NCI-H1105 treated with DMSO at 0.1 percent for 48 hours (cell line): ENCODE measurements at regions not wholly inside any gene's neighbourhood (a gene's known extent, or its start where the extent isn't known, plus 50 kb on each side); places are given as distances from the start of the nearest gene placed in this dataset.
"Not testable (repeated sequence)": the region's sequence is repeated elsewhere in the genome, so short reads cannot be mapped to it uniquely, and the experiment has no call there.

Experiments
- DNase-seq: peaks from one replicate; lab custom pipeline; 2025; lab: John Stamatoyannopoulos, UW

DNA sequence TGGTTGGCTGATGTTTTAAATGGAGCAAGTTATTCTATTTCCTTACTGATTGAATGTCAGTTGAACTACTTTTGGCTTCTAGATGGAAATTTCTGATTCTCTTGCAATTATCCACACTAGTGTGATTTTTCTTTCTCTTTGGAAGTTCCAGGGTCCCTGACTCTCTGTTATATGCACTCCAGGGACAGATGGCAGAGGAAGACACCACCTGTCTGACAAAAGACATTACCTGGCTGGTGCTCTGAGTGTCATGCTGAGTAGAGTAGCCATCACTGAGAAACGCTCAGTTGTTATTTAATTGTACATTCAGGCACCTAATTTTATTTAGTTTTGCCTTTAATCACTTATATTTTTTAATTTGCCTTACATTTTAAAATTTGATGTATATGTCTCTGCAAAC lies 105.4 kb upstream of the TLL1 start:
- no peak for DNase-seq

DNA sequence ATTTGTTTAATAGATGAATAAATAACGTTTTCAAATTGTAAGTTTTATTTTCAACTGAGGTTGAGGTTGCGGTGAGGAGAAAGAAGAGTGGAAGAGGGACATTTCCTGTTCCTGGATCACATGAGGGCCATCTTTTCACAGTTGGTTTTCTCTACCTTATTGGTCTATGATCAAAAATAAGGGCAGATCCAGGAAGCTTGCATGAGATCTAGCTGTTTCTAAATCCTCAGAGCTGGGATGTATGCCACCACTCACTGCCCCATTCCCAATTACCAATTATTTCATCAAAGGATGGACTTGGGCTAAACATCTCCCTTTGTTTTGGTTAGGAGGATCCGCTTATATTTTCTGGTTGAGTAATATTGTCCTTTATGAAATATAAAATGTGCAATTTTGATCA lies 104.8 kb upstream of the TLL1 start:
- DNase-seq, result no peak

DNA sequence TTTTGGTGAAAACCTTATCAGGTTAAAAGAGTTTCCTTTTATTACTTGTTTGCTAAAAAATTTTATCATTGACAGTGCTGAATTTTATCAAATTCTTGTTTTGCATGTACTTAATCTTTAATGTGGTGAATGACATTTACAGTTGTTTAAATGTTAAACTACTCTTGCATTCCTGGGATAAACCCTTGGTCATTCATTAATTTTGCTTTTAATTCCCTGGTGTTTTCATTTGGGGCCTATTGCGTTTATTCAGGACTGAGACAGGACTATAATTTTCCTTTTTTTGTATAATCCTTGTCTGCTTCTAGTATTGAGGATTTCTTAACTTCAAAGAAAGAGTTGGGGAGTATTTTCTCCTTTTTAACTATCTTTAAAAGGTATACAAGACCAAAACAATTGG lies 98.7 kb upstream of the TLL1 start:
- no peak for DNase-seq

DNA sequence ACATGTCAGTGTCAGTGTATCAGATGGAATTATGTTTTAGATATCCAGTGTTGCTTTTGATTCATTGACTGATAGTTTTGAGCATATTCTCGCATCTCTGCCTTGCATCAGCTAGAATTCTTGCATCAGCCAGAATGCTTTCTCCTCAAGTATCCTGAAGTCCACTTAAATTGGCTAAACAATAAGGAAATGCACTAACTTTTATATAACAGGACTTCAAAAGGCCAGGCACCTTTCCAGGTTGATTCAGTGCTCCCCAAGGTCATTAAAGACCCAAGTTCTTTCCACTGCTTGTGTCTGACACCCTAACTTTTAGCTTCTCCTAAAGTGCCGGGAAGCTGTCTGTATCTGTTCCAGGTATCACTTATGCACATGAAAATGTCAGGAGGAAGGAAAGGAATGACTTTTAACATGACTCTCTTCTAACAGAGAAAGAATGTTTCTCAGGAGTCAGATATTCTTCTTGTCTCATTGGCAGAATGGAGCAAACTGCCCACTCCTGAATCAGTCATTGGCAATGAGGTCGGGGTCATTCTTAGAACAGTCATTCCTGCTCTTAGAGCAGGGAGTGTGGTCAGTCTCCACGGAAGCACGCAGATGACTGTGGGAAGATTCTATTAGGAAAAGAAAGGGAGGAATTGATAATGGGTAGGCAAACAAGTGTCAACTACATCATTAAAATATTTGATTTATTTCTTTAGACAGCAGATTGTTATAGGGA lies 92.9 kb upstream of the TLL1 start:
- DNase-seq, result no peak

DNA sequence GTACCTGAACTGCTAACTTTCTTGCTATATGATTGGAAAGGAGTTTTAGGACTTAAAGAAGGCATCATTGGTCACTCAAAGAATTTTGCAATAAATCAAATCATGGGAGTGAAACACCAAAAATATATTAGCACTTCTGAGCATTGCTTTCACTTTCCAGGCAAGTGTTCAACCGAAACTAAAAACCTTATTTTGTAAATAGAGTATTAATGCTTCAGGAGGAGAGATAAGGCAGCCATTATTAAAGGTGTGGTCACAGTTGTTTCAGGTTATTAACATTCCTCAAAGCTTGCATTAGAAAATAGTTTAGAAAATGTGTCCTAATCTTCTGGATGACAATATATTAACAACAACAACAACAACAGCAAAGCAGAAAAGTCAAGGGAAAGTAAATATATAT lies 92.3 kb upstream of the TLL1 start:
- no peak for DNase-seq

DNA sequence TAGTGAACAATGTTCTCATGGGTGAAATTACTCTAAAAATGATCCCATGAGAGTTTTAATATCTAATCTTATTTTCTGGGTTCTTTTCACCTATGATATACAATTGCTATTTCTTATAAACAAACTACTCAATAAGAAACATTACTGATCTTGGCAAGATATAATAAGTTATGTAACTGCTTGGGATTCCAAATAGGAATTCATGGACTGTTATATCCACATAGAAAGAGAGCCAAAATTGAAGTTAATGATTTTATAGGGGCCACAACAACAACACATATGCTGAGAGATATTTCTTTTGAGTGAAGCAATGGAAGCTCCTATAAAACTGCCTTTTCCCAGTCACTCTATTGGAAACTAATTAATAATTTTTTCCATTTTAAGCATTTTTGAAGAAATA lies 90.4 kb upstream of the TLL1 start:
- DNase-seq, result no peak

DNA sequence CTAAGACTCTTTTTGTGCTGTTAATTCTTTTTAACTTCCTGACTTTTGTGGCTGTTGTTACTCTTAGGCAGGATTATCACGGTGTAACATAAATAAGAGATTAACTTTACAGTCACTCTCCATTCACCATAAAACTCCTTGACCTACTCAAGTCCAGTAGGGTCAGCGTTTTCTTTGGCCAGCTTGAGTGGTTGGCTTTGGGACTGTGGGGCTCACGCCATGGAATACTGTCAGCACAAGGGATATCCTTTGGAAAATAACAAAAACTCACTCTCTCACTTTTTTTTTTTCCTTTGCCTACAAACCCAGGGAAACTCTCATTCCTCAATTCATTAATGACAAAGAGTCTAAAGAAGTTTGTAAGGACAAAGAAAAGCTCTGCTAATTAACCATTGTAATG lies 89.4 kb upstream of the TLL1 start:
- no peak for DNase-seq

DNA sequence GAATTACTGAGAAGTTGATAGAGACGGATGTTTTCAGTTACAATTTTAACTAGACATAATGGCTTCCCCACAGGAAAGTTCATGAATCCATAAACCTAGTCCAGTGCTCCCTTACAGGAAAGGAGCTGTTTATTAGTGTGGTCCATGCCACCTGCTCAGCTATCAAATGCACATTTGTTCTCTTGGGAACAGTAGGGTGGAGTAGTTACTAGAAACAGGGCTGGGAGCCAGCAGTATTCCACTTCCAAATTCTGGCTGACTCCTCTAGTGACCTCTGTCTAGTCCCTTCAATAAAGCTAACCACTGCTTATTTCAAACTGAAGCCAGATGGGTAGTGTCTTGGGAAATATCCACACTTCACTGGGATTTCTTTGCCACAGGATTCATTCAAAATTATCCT lies 88.4 kb upstream of the TLL1 start:
- DNase-seq, result peak; percentile 66

DNA sequence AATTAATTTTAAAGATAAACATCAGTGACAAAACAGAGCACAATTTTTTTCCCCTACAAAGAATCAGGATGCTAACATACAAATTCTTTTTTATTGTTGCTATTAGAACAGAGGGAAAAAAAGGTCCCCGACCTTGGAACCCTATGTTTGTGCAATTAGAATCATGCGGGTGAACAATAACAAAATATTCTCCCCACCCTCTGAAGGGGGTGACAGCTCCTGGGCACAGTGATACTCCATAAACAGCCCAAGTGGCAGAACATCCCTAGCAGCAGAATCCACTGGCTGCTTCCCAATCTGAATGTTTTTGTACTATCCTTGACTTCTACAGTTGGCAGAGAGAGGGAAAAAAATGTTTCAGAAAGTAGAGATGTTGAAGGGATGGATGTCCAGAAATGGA lies 87.7 kb upstream of the TLL1 start:
- no peak for DNase-seq

DNA sequence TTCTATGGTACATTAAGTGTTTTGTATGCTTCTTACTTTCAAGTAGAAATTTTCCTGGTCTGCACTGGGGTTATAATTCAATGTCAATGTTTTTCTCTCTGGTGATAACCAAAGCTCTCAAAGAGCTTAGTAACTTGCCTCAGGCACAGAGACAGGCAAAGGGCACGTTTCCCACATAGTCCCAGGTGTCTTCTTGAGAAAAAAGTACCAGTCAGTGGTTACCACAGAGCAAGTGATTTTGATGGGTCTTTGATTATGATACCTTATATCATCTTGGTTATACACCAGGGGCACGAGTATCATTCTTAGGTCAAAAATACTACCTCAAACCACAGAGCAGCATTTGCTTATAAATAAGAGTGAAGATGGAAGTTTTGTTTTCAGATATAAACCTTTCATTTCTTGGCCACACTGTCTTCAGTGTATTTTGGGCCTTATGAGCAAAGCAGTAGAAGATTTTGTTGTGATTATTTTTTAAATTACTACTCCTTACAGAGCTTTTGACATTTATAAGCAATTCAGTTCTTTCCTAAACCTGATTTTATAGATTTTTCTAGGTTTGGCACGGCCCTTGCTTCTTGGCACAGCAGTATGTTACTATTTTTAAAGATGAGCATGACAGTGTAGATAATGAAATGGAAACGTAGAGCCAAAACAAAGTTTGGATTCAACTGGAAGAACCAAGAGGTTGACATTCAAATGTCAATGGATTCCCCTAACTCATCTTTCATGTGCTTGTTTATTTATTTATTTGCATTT lies 85.3 kb upstream of the TLL1 start:
- DNase-seq, result peak; percentile 4

DNA sequence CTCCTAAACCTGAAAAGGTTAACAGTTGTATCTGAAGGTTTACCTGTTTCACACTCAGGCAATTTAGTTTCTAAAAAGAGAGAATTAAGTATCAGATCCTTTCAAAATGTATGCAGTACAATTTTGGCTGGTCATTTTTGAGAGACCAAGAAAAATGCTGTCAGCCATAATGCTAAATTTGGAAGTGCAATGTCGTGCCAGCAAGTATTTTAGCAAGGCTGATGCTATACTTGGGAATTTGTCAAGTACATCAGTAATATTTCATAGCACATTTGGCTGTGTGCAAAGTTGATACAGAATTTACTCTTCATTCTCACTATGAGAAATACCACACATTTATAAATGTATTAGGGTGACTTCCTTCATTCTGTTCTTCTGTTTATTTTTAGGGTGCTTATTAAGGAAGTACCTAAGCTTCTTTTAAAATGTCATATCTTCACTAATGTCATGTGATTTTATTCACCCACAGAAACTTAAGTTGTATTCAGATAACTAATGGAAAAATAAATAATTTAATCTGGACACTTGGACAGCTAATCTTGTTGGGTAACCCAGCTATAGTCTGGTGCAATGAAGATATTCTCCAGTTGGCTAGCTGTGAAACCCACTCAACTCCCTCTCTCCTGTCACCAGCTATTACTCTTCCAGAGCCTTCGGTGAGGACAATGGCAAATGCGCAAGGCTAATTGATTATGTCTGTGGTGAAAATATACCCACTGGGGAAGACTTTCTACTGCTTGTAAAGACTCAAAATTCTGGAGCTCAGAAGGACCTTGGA lies 84.2 kb upstream of the TLL1 start:
- DNase-seq, result no peak

DNA sequence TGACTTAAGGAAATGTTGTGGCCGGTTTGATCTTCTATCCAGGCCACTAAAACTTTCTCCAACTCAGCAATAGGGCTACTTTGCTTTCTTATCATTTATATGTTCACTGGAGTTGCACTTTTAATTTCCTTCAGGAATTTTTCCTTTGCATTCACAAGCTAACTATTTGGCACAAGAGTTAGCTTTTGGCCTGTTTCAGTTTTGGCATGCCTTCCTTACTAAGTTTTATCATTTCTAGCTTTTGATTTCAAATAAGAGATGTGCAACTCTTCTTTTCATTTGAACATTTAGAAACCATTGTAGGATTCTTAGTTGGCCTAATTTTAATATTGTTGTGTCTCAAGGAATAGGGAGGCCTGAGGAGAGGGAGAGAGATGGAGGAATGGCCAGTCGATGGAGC lies 79.8 kb upstream of the TLL1 start:
- DNase-seq, result no peak

DNA sequence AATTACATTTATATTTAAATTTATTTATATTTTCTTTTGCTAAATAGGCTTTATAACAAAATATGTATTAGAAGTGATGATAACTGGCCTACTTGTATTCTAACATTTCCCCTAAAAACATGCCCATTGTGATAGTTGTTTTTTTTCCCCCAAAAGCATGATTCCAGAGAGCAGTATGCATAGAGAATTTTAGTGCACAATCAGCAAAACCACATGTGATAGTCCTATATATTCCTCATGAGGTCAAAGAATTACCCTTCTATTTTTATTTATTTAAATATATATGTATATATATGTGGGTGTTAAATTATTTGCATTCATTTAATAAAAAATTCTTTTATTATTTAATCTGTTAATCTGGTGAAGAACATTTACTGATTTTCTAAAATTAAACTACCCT lies 78.2 kb upstream of the TLL1 start:
- no peak for DNase-seq

DNA sequence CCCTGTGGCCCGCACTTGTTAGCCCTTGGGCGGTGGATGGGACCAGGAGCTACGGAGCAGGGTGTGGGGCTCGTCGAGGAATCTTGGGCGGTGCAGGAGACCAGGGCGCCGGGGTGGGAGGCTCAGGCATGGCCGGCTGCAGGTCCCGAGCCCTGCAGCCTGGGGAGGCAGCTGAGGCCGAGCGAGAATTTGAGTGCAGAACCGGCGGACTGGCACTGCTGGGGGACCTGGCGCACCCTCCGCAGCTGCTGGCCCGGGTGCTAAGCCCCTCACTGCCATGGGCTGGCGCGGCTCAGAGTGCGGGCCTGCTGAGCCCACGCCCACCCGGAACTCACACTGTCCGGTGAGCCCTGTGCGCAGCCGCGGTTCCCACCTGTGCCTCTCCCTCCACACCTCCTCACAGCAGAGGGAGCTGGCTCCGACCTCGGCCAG lies 73.6 kb upstream of the TLL1 start:
- no peak for DNase-seq

DNA sequence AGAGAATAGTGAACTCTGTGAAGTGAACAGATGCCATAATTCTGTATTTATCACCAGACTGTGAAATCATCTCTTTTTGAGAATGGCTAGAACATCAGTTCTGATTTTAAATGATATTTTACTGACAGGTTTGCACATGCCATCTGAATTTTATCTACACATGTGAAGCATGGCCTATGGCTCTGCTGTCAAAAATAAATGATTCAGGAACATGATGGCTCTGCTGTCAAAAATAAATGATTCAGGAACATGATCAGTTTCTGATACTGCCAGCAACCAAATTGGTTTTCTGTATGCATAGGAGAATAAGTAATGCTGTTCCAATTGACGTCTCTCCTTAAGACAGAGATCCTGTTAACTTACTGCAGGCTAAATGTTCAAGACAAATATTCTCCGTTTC lies 70.6 kb upstream of the TLL1 start:
- no peak for DNase-seq

DNA sequence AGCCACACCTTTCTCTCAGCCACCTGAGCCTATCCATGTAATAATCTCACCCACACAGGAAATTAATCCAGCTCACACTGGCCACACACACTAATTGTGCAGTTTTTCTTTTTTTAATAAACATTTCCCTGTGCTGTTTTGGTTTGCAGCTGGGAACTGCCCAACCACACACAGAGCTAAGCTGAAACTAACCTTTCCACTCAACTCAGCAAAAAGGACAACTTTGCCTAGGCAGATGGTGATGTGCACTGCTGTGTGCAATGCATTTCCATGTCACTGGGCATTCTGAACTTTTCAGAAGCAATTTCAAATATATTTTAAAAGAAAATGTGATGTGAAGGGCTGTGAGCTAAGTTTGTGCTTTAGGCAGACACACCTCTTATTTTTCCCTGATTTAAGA lies 70.0 kb upstream of the TLL1 start:
- DNase-seq, result no peak

DNA sequence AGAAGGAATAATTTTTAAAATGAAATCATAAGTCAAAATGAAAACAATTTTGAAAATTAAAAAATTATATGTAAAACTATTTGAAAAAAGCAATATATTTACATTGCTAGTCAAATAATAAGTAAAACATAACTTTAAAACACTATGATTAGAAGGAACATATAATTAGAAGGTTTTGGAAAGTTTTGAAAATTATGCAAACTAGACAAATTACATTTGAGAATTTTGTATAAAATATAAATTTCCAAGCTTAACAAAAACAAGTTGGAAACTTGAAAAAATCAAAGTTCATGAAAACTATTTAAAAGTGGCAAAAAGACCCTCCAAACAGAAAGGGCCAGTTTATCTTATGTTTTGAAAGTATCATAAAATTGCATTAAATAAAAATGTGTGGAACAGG lies 67.6 kb upstream of the TLL1 start:
- no peak for DNase-seq

DNA sequence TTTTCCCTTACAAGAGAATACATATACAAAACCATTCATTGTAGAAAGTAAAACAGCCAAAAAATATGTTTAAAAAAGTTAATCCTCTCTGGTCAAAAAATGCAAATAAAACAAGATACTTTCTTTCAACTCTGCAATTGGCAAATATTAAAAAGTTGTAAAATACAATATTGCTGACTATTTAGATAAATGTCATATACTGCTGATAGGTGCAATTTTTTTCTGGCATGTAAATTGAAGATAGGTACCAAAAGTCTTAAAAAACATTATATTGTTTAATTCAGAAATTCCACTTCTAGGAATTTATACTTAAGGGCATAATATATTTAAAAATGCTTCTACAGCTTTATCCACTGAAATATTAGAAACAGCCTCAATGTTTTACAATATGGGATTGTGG lies 66.4 kb upstream of the TLL1 start:
- no peak for DNase-seq

DNA sequence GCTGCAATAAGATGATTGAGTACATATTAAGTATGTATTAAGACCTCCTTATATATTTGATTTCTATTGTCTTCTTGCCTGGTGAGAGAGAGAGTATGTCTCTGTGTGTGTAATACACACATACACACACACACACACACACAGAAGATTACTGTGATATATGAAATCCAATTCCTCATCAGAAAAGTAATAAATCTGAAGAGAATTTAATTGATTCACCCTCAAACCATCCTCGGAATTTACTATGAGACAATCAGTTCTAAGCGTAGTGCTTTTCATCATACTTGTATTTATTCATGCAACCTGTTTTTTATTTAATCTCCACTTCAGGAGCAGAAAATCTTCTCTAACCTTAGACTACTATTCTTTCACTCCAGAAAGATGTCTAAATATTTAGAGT lies 62.3 kb upstream of the TLL1 start:
- DNase-seq, result no peak

DNA sequence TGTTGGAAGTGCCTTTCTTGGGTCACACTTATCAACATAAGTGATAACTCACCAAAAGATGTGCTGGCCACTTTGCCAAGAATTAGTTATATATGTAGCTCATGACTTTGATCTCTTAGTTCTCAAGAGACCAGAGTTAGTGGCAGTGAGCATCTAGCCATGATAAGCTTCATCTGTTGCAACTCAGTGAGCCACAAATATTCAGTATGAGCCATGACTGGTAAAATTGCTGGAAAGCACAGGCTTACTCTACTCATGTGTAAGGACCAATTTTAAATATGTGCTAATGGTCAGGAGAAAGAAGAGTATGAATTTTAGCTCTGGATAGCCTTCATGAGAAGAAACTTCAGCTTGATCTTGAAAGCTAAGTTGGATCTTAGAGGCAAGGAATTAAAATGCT lies 59.4 kb upstream of the TLL1 start:
- DNase-seq, result no peak

DNA sequence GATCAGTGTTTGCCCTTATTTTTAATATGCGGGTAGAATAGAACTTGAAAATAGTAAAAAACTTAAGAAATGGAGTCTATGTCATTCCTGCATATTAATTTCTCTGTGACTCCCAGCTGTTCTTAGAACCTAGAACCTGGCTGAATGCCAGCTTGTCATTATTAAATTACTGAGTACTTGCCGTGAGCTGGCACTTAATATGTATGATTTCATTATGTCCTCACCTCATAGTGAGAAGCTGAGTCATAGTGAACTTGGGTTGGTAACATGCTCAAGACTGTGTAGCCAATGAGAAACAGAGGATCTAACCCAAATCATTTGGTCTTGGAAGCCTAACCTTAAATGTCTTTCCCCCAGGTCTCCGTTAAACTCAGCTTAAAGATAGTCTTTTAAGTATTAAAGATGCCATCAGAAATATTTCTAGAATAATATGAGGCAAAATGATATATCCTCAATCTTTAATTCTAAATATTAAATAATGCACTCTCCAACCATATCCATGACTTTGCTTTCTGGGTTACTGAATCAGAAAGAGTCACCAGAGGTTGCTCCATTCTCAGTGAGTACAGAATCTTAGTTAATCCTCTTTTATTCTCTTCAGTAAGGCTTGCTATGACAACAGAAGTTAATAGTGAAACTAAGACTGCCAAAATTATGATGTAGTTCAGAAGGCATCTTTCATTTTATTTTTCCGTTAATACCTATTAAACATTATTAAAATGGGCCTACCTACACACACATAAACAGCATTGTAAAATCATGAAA lies 58.6 kb upstream of the TLL1 start:
- DNase-seq, result peak; percentile 44

DNA sequence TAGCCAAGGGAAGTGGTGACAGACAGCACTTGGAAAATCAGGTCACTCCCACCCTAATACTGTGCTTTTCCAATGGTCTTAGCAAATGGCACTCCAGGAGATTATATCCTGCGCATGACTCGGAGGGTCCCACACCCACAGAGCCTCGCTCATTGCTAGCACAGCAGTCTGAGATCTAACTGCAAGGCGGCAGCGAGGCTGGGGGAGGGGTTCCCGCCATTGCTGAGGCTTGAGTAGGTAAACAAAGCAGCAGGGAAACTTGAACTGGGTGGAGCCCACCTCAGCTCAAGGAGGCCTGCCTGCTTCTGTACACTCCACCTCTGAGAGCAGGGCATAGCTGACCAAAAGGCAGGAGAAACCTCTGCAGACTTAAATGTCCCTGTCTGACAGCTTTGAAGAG lies 53.9 kb upstream of the TLL1 start:
- not testable (repeated sequence) for DNase-seq
